Ishikawa (cell line): ENCODE measurements at regions not wholly inside any gene's neighbourhood (a gene's known extent, or its start where the extent isn't known, plus 50 kb on each side); places are given as distances from the start of the nearest gene placed in this dataset.

Experiments used
- CEBPB ChIP-seq: IDR thresholded peaks from 2 replicates; pipeline ENCODE4 v1.6.1; 2012
- CREB1 ChIP-seq: IDR thresholded peaks from 2 replicates; pipeline ENCODE4 v1.6.1; 2012; ENCODE audit warnings: low read depth
- EP300 ChIP-seq: IDR thresholded peaks from 2 replicates; pipeline ENCODE4 v1.6.1; 2012; ENCODE audit warnings: borderline replicate concordance
- FOXM1 ChIP-seq: IDR thresholded peaks from 2 replicates; pipeline ENCODE4 v1.6.1; 2012; ENCODE audit warnings: low read depth, borderline replicate concordance
- NFIC ChIP-seq: IDR thresholded peaks from 2 replicates; pipeline ENCODE4 v1.6.1; 2012
- TCF12 ChIP-seq: IDR thresholded peaks from 2 replicates; pipeline ENCODE4 v1.6.1; 2012; ENCODE audit warnings: low read depth
- TEAD4 ChIP-seq: IDR thresholded peaks from 2 replicates; pipeline ENCODE4 v1.6.1; 2012
- YY1 ChIP-seq: IDR thresholded peaks from 2 replicates; pipeline ENCODE4 v1.6.1; 2012; ENCODE audit warnings: low read depth
- ZBTB7A ChIP-seq: IDR thresholded peaks from 2 replicates; pipeline ENCODE4 v1.6.1; 2012; ENCODE audit warnings: low read depth
- TF ChIP-seq, protein P1 (sequence below): IDR thresholded peaks from 2 replicates; pipeline ENCODE4 v1.6.1; 2012
- TF ChIP-seq, protein P2 (sequence below): IDR thresholded peaks from 2 replicates; pipeline ENCODE4 v1.6.1; 2012; ENCODE audit warnings: low read depth, mild to moderate bottlenecking

DNA sequence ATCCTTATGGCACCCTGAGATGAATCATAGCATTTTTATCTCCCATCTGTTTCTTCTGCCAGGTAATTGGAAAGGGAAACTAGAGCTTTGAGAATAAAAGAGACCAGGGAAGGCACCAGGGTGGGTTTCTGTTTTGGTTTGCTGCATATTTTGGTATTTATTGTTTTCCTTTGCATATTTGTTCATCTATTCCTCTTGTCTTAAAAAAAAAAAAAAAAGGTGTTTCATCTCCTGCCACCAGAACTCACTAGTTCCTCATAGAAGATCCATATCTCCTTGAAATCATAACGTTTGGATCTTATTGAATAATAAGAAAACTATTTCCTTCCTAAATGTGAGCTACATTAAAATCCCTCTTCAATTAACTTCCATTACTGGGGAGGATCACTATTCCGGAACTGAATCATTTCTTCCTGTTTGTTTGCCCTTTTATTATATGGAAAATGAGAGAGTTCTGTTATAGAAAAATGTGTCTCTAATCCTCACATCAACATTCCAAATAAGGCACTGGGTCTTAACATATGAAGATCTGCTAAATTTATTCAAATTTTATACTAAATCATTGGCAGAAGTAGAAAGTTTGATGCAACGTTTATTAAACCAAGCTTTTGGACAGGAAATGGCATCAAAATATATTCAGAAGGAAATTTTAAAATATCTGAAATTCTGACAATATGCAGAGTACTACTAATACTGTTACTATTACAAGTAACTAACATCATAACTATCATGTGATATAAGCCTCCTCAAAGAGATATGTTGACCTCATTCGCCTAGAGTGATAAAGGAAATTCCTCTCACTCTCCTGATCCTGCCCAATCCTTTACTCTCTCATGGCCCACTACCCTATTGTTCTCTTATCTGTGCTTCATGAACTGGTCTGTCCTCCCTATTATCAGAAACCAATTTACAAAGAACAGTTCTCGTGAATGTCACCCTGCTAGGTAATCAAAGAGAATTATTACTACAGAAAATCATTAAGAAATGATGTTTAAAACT, 229.4 kb upstream of the RSPO3 start:
- TF ChIP-seq FOXM1, result no peak
- TF ChIP-seq NFIC, result no peak
- no peak for TF ChIP-seq EP300
- TF ChIP-seq ZBTB7A, result no peak
- TF ChIP-seq, protein P1, sequence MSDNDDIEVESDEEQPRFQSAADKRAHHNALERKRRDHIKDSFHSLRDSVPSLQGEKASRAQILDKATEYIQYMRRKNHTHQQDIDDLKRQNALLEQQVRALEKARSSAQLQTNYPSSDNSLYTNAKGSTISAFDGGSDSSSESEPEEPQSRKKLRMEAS, result no peak
- TF ChIP-seq CEBPB, result no peak
- no peak for TF ChIP-seq TCF12
- TF ChIP-seq, protein P2, sequence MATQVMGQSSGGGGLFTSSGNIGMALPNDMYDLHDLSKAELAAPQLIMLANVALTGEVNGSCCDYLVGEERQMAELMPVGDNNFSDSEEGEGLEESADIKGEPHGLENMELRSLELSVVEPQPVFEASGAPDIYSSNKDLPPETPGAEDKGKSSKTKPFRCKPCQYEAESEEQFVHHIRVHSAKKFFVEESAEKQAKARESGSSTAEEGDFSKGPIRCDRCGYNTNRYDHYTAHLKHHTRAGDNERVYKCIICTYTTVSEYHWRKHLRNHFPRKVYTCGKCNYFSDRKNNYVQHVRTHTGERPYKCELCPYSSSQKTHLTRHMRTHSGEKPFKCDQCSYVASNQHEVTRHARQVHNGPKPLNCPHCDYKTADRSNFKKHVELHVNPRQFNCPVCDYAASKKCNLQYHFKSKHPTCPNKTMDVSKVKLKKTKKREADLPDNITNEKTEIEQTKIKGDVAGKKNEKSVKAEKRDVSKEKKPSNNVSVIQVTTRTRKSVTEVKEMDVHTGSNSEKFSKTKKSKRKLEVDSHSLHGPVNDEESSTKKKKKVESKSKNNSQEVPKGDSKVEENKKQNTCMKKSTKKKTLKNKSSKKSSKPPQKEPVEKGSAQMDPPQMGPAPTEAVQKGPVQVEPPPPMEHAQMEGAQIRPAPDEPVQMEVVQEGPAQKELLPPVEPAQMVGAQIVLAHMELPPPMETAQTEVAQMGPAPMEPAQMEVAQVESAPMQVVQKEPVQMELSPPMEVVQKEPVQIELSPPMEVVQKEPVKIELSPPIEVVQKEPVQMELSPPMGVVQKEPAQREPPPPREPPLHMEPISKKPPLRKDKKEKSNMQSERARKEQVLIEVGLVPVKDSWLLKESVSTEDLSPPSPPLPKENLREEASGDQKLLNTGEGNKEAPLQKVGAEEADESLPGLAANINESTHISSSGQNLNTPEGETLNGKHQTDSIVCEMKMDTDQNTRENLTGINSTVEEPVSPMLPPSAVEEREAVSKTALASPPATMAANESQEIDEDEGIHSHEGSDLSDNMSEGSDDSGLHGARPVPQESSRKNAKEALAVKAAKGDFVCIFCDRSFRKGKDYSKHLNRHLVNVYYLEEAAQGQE, result no peak
- TF ChIP-seq TEAD4, result no peak
- TF ChIP-seq CREB1, result no peak
- TF ChIP-seq YY1, result no peak
